ENCODE measurements at regions not wholly inside any gene's neighbourhood (a gene's known extent, or its start where the extent isn't known, plus 50 kb on each side); places are given as distances from the start of the nearest gene placed in this dataset.

- DNase-seq (ENCODE audit: extremely low spot score), result no peak
- ChIA-PET CTCF (no interaction called here), POLR2A (no interaction called here)
- TF ChIP-seq CTCF (IDR thresholded peaks at IDR 0.05; ENCODE audit: control extremely low read depth, extremely low read depth, low read depth, missing control alignments), result no peak
Observed at GRCh38 chr6:22383016-22383415, 86.2 kb upstream of the PRL start.

- no peak for TF ChIP-seq CTCF (IDR thresholded peaks at IDR 0.05; ENCODE audit: control extremely low read depth, extremely low read depth, low read depth, missing control alignments)
- CTCF ChIA-PET, result no interaction called here
- no peak for DNase-seq (ENCODE audit: extremely low spot score)
- POLR2A ChIA-PET, result no interaction called here
Observed at GRCh38 chr6:22392711-22393110, 95.9 kb upstream of the PRL start.

- ChIA-PET CTCF (interaction anchor here (1.4 kb wide), 1 partner anchor 22 kb away, joined by 3 read pairs; no protein-coding TSS in a partner anchor), POLR2A (no interaction called here)
- no peak for DNase-seq (ENCODE audit: extremely low spot score)
- TF ChIP-seq CTCF (IDR thresholded peaks at IDR 0.05; ENCODE audit: control extremely low read depth, extremely low read depth, low read depth, missing control alignments), result no peak
Observed at GRCh38 chr6:22394691-22395090, 97.9 kb upstream of the PRL start.

GRCh38 chr6:22399693-22400092, 102.9 kb upstream of the PRL start:
- ChIA-PET CTCF (interaction anchor here (1.2 to 2.0 kb wide), 4 partner anchors 10 to 29 kb away, joined by 3 to 6 read pairs (median 4); no protein-coding TSS in a partner anchor), POLR2A (no interaction called here)
- TF ChIP-seq CTCF (IDR thresholded peaks at IDR 0.05; ENCODE audit: control extremely low read depth, extremely low read depth, low read depth, missing control alignments), result no peak
- no peak for DNase-seq (ENCODE audit: extremely low spot score)

- no peak for DNase-seq (ENCODE audit: extremely low spot score)
- TF ChIP-seq CTCF (IDR thresholded peaks at IDR 0.05; ENCODE audit: control extremely low read depth, extremely low read depth, low read depth, missing control alignments), result no peak
- ChIA-PET CTCF (interaction anchor here (1.2 to 1.8 kb wide), 3 partner anchors 8 to 28 kb away, joined by 3 to 6 read pairs (median 4); no protein-coding TSS in a partner anchor), POLR2A (no interaction called here)
Observed at GRCh38 chr6:22401206-22401605, 104.4 kb upstream of the PRL start.

GRCh38 chr6:22401932-22402331, 105.1 kb upstream of the PRL start:
- CTCF ChIA-PET, result no interaction called here

More at GRCh38 chr6:22401932-22402331, 105.1 kb upstream of the PRL start:
- POLR2A ChIA-PET, result no interaction called here
- no peak for TF ChIP-seq CTCF (IDR thresholded peaks at IDR 0.05; ENCODE audit: control extremely low read depth, extremely low read depth, low read depth, missing control alignments)
- no peak for DNase-seq (ENCODE audit: extremely low spot score)
